ENCODE measurements at regions not wholly inside any gene's neighbourhood (a gene's known extent, or its start where the extent isn't known, plus 50 kb on each side); places are given as distances from the start of the nearest gene placed in this dataset.

- no peak for DNase-seq (ENCODE audit: low read depth in 2 of 2)
Measured at GRCh38 chr4:4775493-4776004, 83.9 kb upstream of the MSX1 start.

- no peak for DNase-seq (ENCODE audit: low read depth in 2 of 2)
Measured at GRCh38 chr4:4772534-4772933, 86.9 kb upstream of the MSX1 start.

- no peak for DNase-seq (ENCODE audit: low read depth in 2 of 2)
Measured at GRCh38 chr4:4771160-4771559, 88.3 kb upstream of the MSX1 start.

- no peak for DNase-seq (ENCODE audit: low read depth in 2 of 2)
Measured at GRCh38 chr4:4770610-4771009, 88.9 kb upstream of the MSX1 start.

- DNase-seq (ENCODE audit: low read depth in 2 of 2) = no peak
Measured at GRCh38 chr4:4766564-4766963, 92.9 kb upstream of the MSX1 start.

- DNase-seq (ENCODE audit: low read depth in 2 of 2) = no peak
Measured at GRCh38 chr4:4765811-4766210, 93.7 kb upstream of the MSX1 start.

- no peak for DNase-seq (ENCODE audit: low read depth in 2 of 2)
Measured at GRCh38 chr4:4764558-4764905, 94.9 kb upstream of the MSX1 start.

- DNase-seq (ENCODE audit: low read depth in 2 of 2) = peak in 1 of 2 donors; percentile 33
Measured at GRCh38 chr4:4763822-4764557, 95.5 kb upstream of the MSX1 start.

- peak in 1 of 2 donors; percentile 40 for DNase-seq (ENCODE audit: low read depth in 2 of 2)
Measured at GRCh38 chr4:4762909-4763821, 96.3 kb upstream of the MSX1 start.

GRCh38 chr4:4762300-4762699 is 97.2 kb upstream of the MSX1 start:
- no peak for DNase-seq (ENCODE audit: low read depth in 2 of 2)

GRCh38 chr4:4761128-4761982 is 98.1 kb upstream of the MSX1 start:
- DNase-seq (ENCODE audit: low read depth in 2 of 2) = peak in 1 of 2 donors; percentile 12

GRCh38 chr4:4759883-4760282 is 99.6 kb upstream of the MSX1 start:
- no peak for DNase-seq (ENCODE audit: low read depth in 2 of 2)

GRCh38 chr4:4759232-4759631 is 100.2 kb upstream of the MSX1 start:
- DNase-seq (ENCODE audit: low read depth in 2 of 2) = no peak

GRCh38 chr4:4758681-4759080 is 100.8 kb upstream of the MSX1 start:
- no peak for DNase-seq (ENCODE audit: low read depth in 2 of 2)

- DNase-seq (ENCODE audit: low read depth in 2 of 2) = no peak
Measured at GRCh38 chr4:4755306-4755705, 104.2 kb upstream of the MSX1 start.

GRCh38 chr4:4754641-4755040 is 104.8 kb upstream of the MSX1 start:
- DNase-seq (ENCODE audit: low read depth in 2 of 2) = no peak

GRCh38 chr4:4753643-4754042 is 105.8 kb upstream of the MSX1 start:
- DNase-seq (ENCODE audit: low read depth in 2 of 2) = no peak

GRCh38 chr4:4752576-4753401 is 106.7 kb upstream of the MSX1 start:
- no peak for DNase-seq (ENCODE audit: low read depth in 2 of 2)

- no peak for DNase-seq (ENCODE audit: low read depth in 2 of 2)
Measured at GRCh38 chr4:4752025-4752424, 107.4 kb upstream of the MSX1 start.

- no peak for DNase-seq (ENCODE audit: low read depth in 2 of 2)
Measured at GRCh38 chr4:4750187-4750586, 109.3 kb upstream of the MSX1 start.

GRCh38 chr4:4749137-4749536 is 110.3 kb upstream of the MSX1 start:
- no peak for DNase-seq (ENCODE audit: low read depth in 2 of 2)

Measured in lung microvascular endothelial cell (primary cell).